Panc1 (cell line): ENCODE measurements at regions not wholly inside any gene's neighbourhood (a gene's known extent, or its start where the extent isn't known, plus 50 kb on each side); places are given as distances from the start of the nearest gene placed in this dataset.

ENCODE experiments used
- ATAC-seq: fragments of 200-7000 bp; cut with Tn5 transposase; 2 replicates; pipeline ENCODE4 v1.9.1; 2020; ENCODE audit warnings: mild to moderate bottlenecking, moderate library complexity
- BruUV-seq: library from RNA; stranded (reverse); fragments of 400-500 nt; replicated peaks from 2 replicates; lab custom pipeline; 2021; lab: Mats Ljungman, UMichigan
- CTCF ChIA-PET: fragments of 300-600 bp; sonication (Branson Sonifier 250); formaldehyde crosslinking; loops from one replicate; lab custom pipeline; 2022; ENCODE audit warnings: antibody characterized with exemption; lab: Charles Lee
- POLR2A ChIA-PET: fragments of 300-600 bp; sonication (Branson Sonifier 250); formaldehyde crosslinking; loops from one replicate; lab custom pipeline; 2022; ENCODE audit warnings: antibody characterized with exemption; lab: Charles Lee
- DNase-seq: peaks from one replicate; pipeline ENCODE4 v3.0.0-alpha.2; 2010; ENCODE audit warnings: low read depth, low spot score
- H3K27ac ChIP-seq: 2 replicates; pipeline ENCODE4 v1.5.1; 2011; ENCODE audit warnings: mild to moderate bottlenecking, low read length, inconsistent platforms
- H3K27me3 ChIP-seq: fragments of 200-500 bp; sonication (Bioruptor generic); 2 replicates; pipeline ENCODE4 v1.6.0; 2014; ENCODE audit warnings: low read length, inconsistent platforms; ENCODE audit not compliant: control insufficient read depth, insufficient read depth
- H3K36me3 ChIP-seq: fragments of 200-500 bp; sonication (Bioruptor generic); 2 replicates; pipeline ENCODE4 v1.5.1; 2014; ENCODE audit warnings: inconsistent platforms, mild to moderate bottlenecking, low read length, moderate library complexity; ENCODE audit not compliant: control insufficient read depth, insufficient read depth
- H3K4me1 ChIP-seq: 2 replicates; pipeline ENCODE4 v1.5.1; 2011; ENCODE audit warnings: inconsistent platforms, mild to moderate bottlenecking, low read length, moderate library complexity; ENCODE audit not compliant: control insufficient read depth, insufficient read depth
- H3K4me3 ChIP-seq, 2 experiments: 2 replicates each; pipeline ENCODE4 v1.5.1; 2011 to 2012; ENCODE audit warnings: low read depth in 2 of 2, low read length in 2 of 2, mild to moderate bottlenecking in 2 of 2, inconsistent platforms in 1 of 2, moderate library complexity in 1 of 2
- H3K9me3 ChIP-seq: fragments of 200-500 bp; sonication (Bioruptor generic); 2 replicates; pipeline ENCODE4 v1.5.1; 2014; ENCODE audit warnings: low read depth, mild to moderate bottlenecking, inconsistent platforms, low read length, moderate library complexity; ENCODE audit not compliant: control insufficient read depth, insufficient read depth
- CTCF ChIP-seq: fragments of 450-650 bp; IDR thresholded peaks from 2 replicates; pipeline ENCODE4 v1.5.1; 2017; ENCODE audit warnings: mild to moderate bottlenecking
- POLR2AphosphoS5 ChIP-seq: IDR thresholded peaks from 2 replicates; pipeline ENCODE4 v1.6.1; 2012; ENCODE audit warnings: mild to moderate bottlenecking, low read depth, low read length, moderate library complexity
- REST ChIP-seq, 2 experiments: IDR thresholded peaks; 2 replicates each; pipeline ENCODE4 v1.6.1; 2011 to 2012; ENCODE audit warnings: low read depth in 2 of 2, control low read depth in 1 of 2, low read length in 1 of 2, mild to moderate bottlenecking in 1 of 2, moderate library complexity in 1 of 2; ENCODE audit not compliant: insufficient read depth in 1 of 2
- SIN3A ChIP-seq: IDR thresholded peaks from 2 replicates; pipeline ENCODE4 v1.6.1; 2012; ENCODE audit warnings: low read depth, mild to moderate bottlenecking, low read length, moderate library complexity, borderline replicate concordance; ENCODE audit not compliant: insufficient read depth
- TCF7L2 ChIP-seq: IDR thresholded peaks from 2 replicates; pipeline ENCODE4 v1.6.1; 2011; ENCODE audit warnings: mild to moderate bottlenecking, low read depth, low read length, inconsistent platforms
- in situ Hi-C: cut with HindIII; loops from 2 replicates; pipeline ENCODE4 v1.10.0; 2016; ENCODE audit warnings: low sequenced_read_pairs, low pct_unique_long_range_greater_than_20kb
- intact Hi-C: fragments of 100-400 bp; cut with micrococcal nuclease; formaldehyde crosslinking; loops from one replicate; pipeline ENCODE4 v1.10.0; 2022; ENCODE audit not compliant: unreplicated experiment

- Histone ChIP-seq H3K27me3 (no peaks in the 10 kb centered on the region; the same call in 1 of the 2 replicates), H3K9me3 (no peaks in the 10 kb centered on the region), H3K27ac (no peak overlapping the region), H3K4me1 (no peaks in the 10 kb centered on the region), H3K4me3 (no peak overlapping the region), H3K36me3 (no peaks in the 10 kb centered on the region)
- TF ChIP-seq CTCF = no peak
- no peak for TF ChIP-seq SIN3A
- TF ChIP-seq POLR2AphosphoS5 = no peak
- TF ChIP-seq TCF7L2 = no peak
- TF ChIP-seq REST (IDR thresholded peaks at IDR 0.05; ENCODE audit: insufficient read depth in 1 of 2, low read depth in 2 of 2, low read length in 1 of 2) = no peak
- ATAC-seq (peak; percentile 55; the same call in 1 of the 2 replicates), DNase-seq (no peak)
- POLR2A ChIA-PET = interaction anchor here (0.6 kb wide), 2 partner anchors 32 to 220 kb away, joined by 3 read pairs; no protein-coding TSS in a partner anchor
- intact Hi-C loops (no loop called here), in situ Hi-C loops (no loop called here)
- CTCF ChIA-PET = no interaction called here
- no TSS peak for BruUV-seq
Observed at GRCh38 chr1:5718831-5719632, 273.2 kb downstream of the NPHP4 start.

- in situ Hi-C loops (no loop called here), intact Hi-C loops (no loop called here)
- ATAC-seq (no peak), DNase-seq (no peak)
- POLR2A ChIA-PET = no interaction called here
- Histone ChIP-seq H3K4me1 (no peaks in the 10 kb centered on the region), H3K4me3 (no peak overlapping the region), H3K36me3 (no peaks in the 10 kb centered on the region), H3K27me3 (no peaks in the 10 kb centered on the region; the same call in 1 of the 2 replicates), H3K27ac (no peak overlapping the region), H3K9me3 (no peaks in the 10 kb centered on the region)
- no TSS peak for BruUV-seq
- CTCF ChIA-PET = no interaction called here
- no peak for TF ChIP-seq SIN3A
- TF ChIP-seq POLR2AphosphoS5 = no peak
- no peak for TF ChIP-seq REST (IDR thresholded peaks at IDR 0.05; ENCODE audit: insufficient read depth in 1 of 2, low read depth in 2 of 2, low read length in 1 of 2)
Observed at GRCh38 chr1:5717031-5717682, 275.1 kb downstream of the NPHP4 start.
